ENCODE measurements at regions not wholly inside any gene's neighbourhood (a gene's known extent, or its start where the extent isn't known, plus 50 kb on each side); places are given as distances from the start of the nearest gene placed in this dataset.

- no peak for DNase-seq (ENCODE audit: low read depth in 3 of 3)
Observed at GRCh38 chr13:84972907-84973306, 826.3 kb downstream of the SLITRK6 start.

GRCh38 chr13:84962849-84963248, 836.4 kb downstream of the SLITRK6 start:
- DNase-seq (ENCODE audit: low read depth in 3 of 3), result no peak

- no peak for DNase-seq (ENCODE audit: low read depth in 3 of 3)
Observed at GRCh38 chr13:84962141-84962750, 837.0 kb downstream of the SLITRK6 start.

- DNase-seq (ENCODE audit: low read depth in 3 of 3), result no peak
Observed at GRCh38 chr13:84961023-84961422, 838.2 kb downstream of the SLITRK6 start.

GRCh38 chr13:84959818-84960217, 839.4 kb downstream of the SLITRK6 start:
- DNase-seq (ENCODE audit: low read depth in 3 of 3), result no peak

GRCh38 chr13:84954636-84955035, 844.6 kb downstream of the SLITRK6 start:
- DNase-seq (ENCODE audit: low read depth in 3 of 3), result no peak

- no peak for DNase-seq (ENCODE audit: low read depth in 3 of 3)
Observed at GRCh38 chr13:84951128-84951527, 848.1 kb downstream of the SLITRK6 start.

GRCh38 chr13:84946192-84946591, 853.0 kb downstream of the SLITRK6 start:
- DNase-seq (ENCODE audit: low read depth in 3 of 3), result no peak

GRCh38 chr13:84940798-84941197, 858.4 kb downstream of the SLITRK6 start:
- DNase-seq (ENCODE audit: low read depth in 3 of 3), result no peak

GRCh38 chr13:84940167-84940566, 859.1 kb downstream of the SLITRK6 start:
- no peak for DNase-seq (ENCODE audit: low read depth in 3 of 3)

- no peak for DNase-seq (ENCODE audit: low read depth in 3 of 3)
Observed at GRCh38 chr13:84934911-84935310, 864.3 kb downstream of the SLITRK6 start.

GRCh38 chr13:84933797-84934196, 865.4 kb downstream of the SLITRK6 start:
- DNase-seq (ENCODE audit: low read depth in 3 of 3), result no peak

- no peak for DNase-seq (ENCODE audit: low read depth in 3 of 3)
Observed at GRCh38 chr13:84931264-84931663, 868.0 kb downstream of the SLITRK6 start.

GRCh38 chr13:84927442-84928169, 871.6 kb downstream of the SLITRK6 start:
- no peak for DNase-seq (ENCODE audit: low read depth in 3 of 3)

GRCh38 chr13:84925443-84925842, 873.8 kb downstream of the SLITRK6 start:
- DNase-seq (ENCODE audit: low read depth in 3 of 3), result no peak

- no peak for DNase-seq (ENCODE audit: low read depth in 3 of 3)
Observed at GRCh38 chr13:84923831-84924230, 875.4 kb downstream of the SLITRK6 start.

GRCh38 chr13:84917252-84917878, 881.9 kb downstream of the SLITRK6 start:
- no peak for DNase-seq (ENCODE audit: low read depth in 3 of 3)

- DNase-seq (ENCODE audit: low read depth in 3 of 3), result no peak
Observed at GRCh38 chr13:84912720-84913119, 886.5 kb downstream of the SLITRK6 start.

GRCh38 chr13:84910423-84910822, 888.8 kb downstream of the SLITRK6 start:
- no peak for DNase-seq (ENCODE audit: low read depth in 3 of 3)

GRCh38 chr13:84903391-84903790, 895.8 kb downstream of the SLITRK6 start:
- no peak for DNase-seq (ENCODE audit: low read depth in 3 of 3)

- DNase-seq (ENCODE audit: low read depth in 3 of 3), result no peak
Observed at GRCh38 chr13:84902243-84902642, 897.0 kb downstream of the SLITRK6 start.

- peak in 2 of 3 donors; percentile 1 to 12 for DNase-seq (ENCODE audit: low read depth in 3 of 3)
Observed at GRCh38 chr13:84896128-84896527, 903.1 kb downstream of the SLITRK6 start.

GRCh38 chr13:84894749-84895148, 904.5 kb downstream of the SLITRK6 start:
- DNase-seq (ENCODE audit: low read depth in 3 of 3), result no peak
